Activated T-cell treated with anti-CD3 and anti-CD28 coated beads, Interleukin-2, amount 50 U/mL, for 24 hours (primary cell): ENCODE measurements at regions not wholly inside any gene's neighbourhood (a gene's known extent, or its start where the extent isn't known, plus 50 kb on each side); places are given as distances from the start of the nearest gene placed in this dataset.
A peak's percentile ranks its signal among the peaks of the same experiment; 100 is the strongest.

Experiments
- DNase-seq: peaks from one replicate; pipeline ENCODE4 v3.0.0-alpha.2; 2020
- H3K27ac Mint-ChIP-seq: 2 replicates; pipeline ENCODE4 v1.8.0; 2020; ENCODE audit warnings: mild to moderate bottlenecking, mixed read lengths
- H3K27me3 Mint-ChIP-seq: 2 replicates; pipeline ENCODE4 v1.8.0; 2020; ENCODE audit warnings: mixed read lengths
- H3K36me3 Mint-ChIP-seq: 2 replicates; pipeline ENCODE4 v1.8.0; 2020; ENCODE audit warnings: low read depth, mixed read lengths
- H3K4me1 Mint-ChIP-seq: 2 replicates; pipeline ENCODE4 v1.8.0; 2020; ENCODE audit warnings: low read depth, mixed read lengths
- H3K4me3 Mint-ChIP-seq: 2 replicates; pipeline ENCODE4 v1.8.0; 2020; ENCODE audit warnings: mild to moderate bottlenecking, moderate library complexity, mixed read lengths
- H3K9me3 Mint-ChIP-seq: 2 replicates; pipeline ENCODE4 v1.8.0; 2020; ENCODE audit warnings: mixed read lengths

- no peaks in the 10 kb centered on the region for H3K9me3 Mint-ChIP-seq
- DNase-seq, result no peak
- peaks cover 6% of the 10 kb centered on the region for H3K4me1 Mint-ChIP-seq
- peaks cover 41% of the 10 kb centered on the region for H3K27me3 Mint-ChIP-seq
- H3K36me3 Mint-ChIP-seq, result peaks cover 55% of the 10 kb centered on the region
- no peak overlapping the region for H3K4me3 Mint-ChIP-seq
- peak overlapping the region; percentile 30 for H3K27ac Mint-ChIP-seq
Observed at GRCh38 chrX:74251006-74251930, 52.7 kb upstream of the ZCCHC13 start.

- Mint-ChIP-seq H3K9me3 (no peaks in the 10 kb centered on the region), H3K4me1 (peaks cover 6% of the 10 kb centered on the region), H3K36me3 (peaks cover 52% of the 10 kb centered on the region), H3K27ac (no peak overlapping the region), H3K27me3 (peaks cover 34% of the 10 kb centered on the region), H3K4me3 (no peak overlapping the region)
- DNase-seq, result no peak
Observed at GRCh38 chrX:74250574-74250973, 53.4 kb upstream of the ZCCHC13 start.

- peaks cover 54% of the 10 kb centered on the region for H3K36me3 Mint-ChIP-seq
- H3K9me3 Mint-ChIP-seq, result no peaks in the 10 kb centered on the region
- H3K27ac Mint-ChIP-seq, result no peak overlapping the region
- peaks cover 33% of the 10 kb centered on the region for H3K27me3 Mint-ChIP-seq
- peaks cover 6% of the 10 kb centered on the region for H3K4me1 Mint-ChIP-seq
- DNase-seq, result no peak
- H3K4me3 Mint-ChIP-seq, result no peak overlapping the region
Observed at GRCh38 chrX:74249963-74250362, 54.0 kb upstream of the ZCCHC13 start.

- Mint-ChIP-seq H3K27ac (no peak overlapping the region), H3K9me3 (no peaks in the 10 kb centered on the region), H3K4me1 (peaks cover 6% of the 10 kb centered on the region), H3K27me3 (peaks cover 25% of the 10 kb centered on the region), H3K36me3 (peaks cover 50% of the 10 kb centered on the region), H3K4me3 (no peak overlapping the region)
- DNase-seq, result no peak
Observed at GRCh38 chrX:74248889-74249288, 55.1 kb upstream of the ZCCHC13 start.

- peaks cover 4% of the 10 kb centered on the region for H3K4me1 Mint-ChIP-seq
- no peak overlapping the region for H3K27ac Mint-ChIP-seq
Observed at GRCh38 chrX:74246524-74246923, 57.5 kb upstream of the ZCCHC13 start.

GRCh38 chrX:74242484-74243138 is 61.4 kb upstream of the ZCCHC13 start:
- Mint-ChIP-seq H3K27me3 (peaks cover 25% of the 10 kb centered on the region), H3K4me3 (no peak overlapping the region), H3K9me3 (no peaks in the 10 kb centered on the region), H3K36me3 (peaks cover 61% of the 10 kb centered on the region), H3K4me1 (no peaks in the 10 kb centered on the region), H3K27ac (no peak overlapping the region)
- no peak for DNase-seq

More at GRCh38 chrX:74246524-74246923, 57.5 kb upstream of the ZCCHC13 start:
- Mint-ChIP-seq H3K27me3 (peaks cover 19% of the 10 kb centered on the region), H3K36me3 (peaks cover 45% of the 10 kb centered on the region), H3K9me3 (no peaks in the 10 kb centered on the region), H3K4me3 (no peak overlapping the region)
- no peak for DNase-seq

GRCh38 chrX:74242050-74242449 is 61.9 kb upstream of the ZCCHC13 start:
- H3K27ac Mint-ChIP-seq, result no peak overlapping the region

GRCh38 chrX:74238771-74239170 is 65.2 kb upstream of the ZCCHC13 start:
- Mint-ChIP-seq H3K36me3 (peaks cover 38% of the 10 kb centered on the region), H3K9me3 (no peaks in the 10 kb centered on the region), H3K27me3 (peaks cover 32% of the 10 kb centered on the region), H3K4me1 (no peaks in the 10 kb centered on the region), H3K27ac (no peak overlapping the region), H3K4me3 (no peak overlapping the region)
- no peak for DNase-seq

More at GRCh38 chrX:74242050-74242449, 61.9 kb upstream of the ZCCHC13 start:
- Mint-ChIP-seq H3K36me3 (peaks cover 56% of the 10 kb centered on the region), H3K27me3 (peaks cover 26% of the 10 kb centered on the region), H3K4me1 (no peaks in the 10 kb centered on the region), H3K4me3 (no peak overlapping the region), H3K9me3 (no peaks in the 10 kb centered on the region)
- no peak for DNase-seq

- H3K9me3 Mint-ChIP-seq, result no peaks in the 10 kb centered on the region
- no peak overlapping the region for H3K27ac Mint-ChIP-seq
- peaks cover 28% of the 10 kb centered on the region for H3K27me3 Mint-ChIP-seq
- H3K4me1 Mint-ChIP-seq, result peaks cover 5% of the 10 kb centered on the region
- DNase-seq, result no peak
- no peak overlapping the region for H3K4me3 Mint-ChIP-seq
- peaks cover 21% of the 10 kb centered on the region for H3K36me3 Mint-ChIP-seq
Observed at GRCh38 chrX:74234818-74235217, 69.2 kb upstream of the ZCCHC13 start.

GRCh38 chrX:74232859-74233258 is 71.1 kb upstream of the ZCCHC13 start:
- Mint-ChIP-seq H3K9me3 (no peaks in the 10 kb centered on the region), H3K36me3 (peaks cover 15% of the 10 kb centered on the region), H3K4me3 (no peak overlapping the region), H3K27me3 (peaks cover 14% of the 10 kb centered on the region), H3K27ac (no peak overlapping the region), H3K4me1 (peaks cover 5% of the 10 kb centered on the region)
- no peak for DNase-seq

GRCh38 chrX:74231625-74232024 is 72.4 kb upstream of the ZCCHC13 start:
- Mint-ChIP-seq H3K4me3 (no peak overlapping the region), H3K9me3 (no peaks in the 10 kb centered on the region), H3K4me1 (peaks cover 5% of the 10 kb centered on the region), H3K36me3 (peaks cover 18% of the 10 kb centered on the region), H3K27me3 (peaks cover 10% of the 10 kb centered on the region), H3K27ac (no peak overlapping the region)
- DNase-seq, result no peak

- H3K27me3 Mint-ChIP-seq, result peaks cover 5% of the 10 kb centered on the region
- H3K36me3 Mint-ChIP-seq, result peaks cover 31% of the 10 kb centered on the region
- DNase-seq, result no peak
- H3K4me3 Mint-ChIP-seq, result no peak overlapping the region
- peaks cover 5% of the 10 kb centered on the region for H3K4me1 Mint-ChIP-seq
- H3K27ac Mint-ChIP-seq, result no peak overlapping the region
- no peaks in the 10 kb centered on the region for H3K9me3 Mint-ChIP-seq
Observed at GRCh38 chrX:74230094-74230493, 73.9 kb upstream of the ZCCHC13 start.

GRCh38 chrX:74225111-74225510 is 78.9 kb upstream of the ZCCHC13 start:
- peaks cover 58% of the 10 kb centered on the region for H3K36me3 Mint-ChIP-seq
- no peak overlapping the region for H3K4me3 Mint-ChIP-seq
- no peaks in the 10 kb centered on the region for H3K9me3 Mint-ChIP-seq
- no peak overlapping the region for H3K27ac Mint-ChIP-seq
- H3K27me3 Mint-ChIP-seq, result peaks cover 27% of the 10 kb centered on the region
- H3K4me1 Mint-ChIP-seq, result peaks cover 5% of the 10 kb centered on the region
- no peak for DNase-seq

GRCh38 chrX:74220277-74220676 is 83.7 kb upstream of the ZCCHC13 start:
- peaks cover 8% of the 10 kb centered on the region for H3K4me1 Mint-ChIP-seq
- no peak for DNase-seq
- peaks cover 65% of the 10 kb centered on the region for H3K36me3 Mint-ChIP-seq
- H3K27ac Mint-ChIP-seq, result no peak overlapping the region
- H3K4me3 Mint-ChIP-seq, result no peak overlapping the region
- H3K9me3 Mint-ChIP-seq, result no peaks in the 10 kb centered on the region
- H3K27me3 Mint-ChIP-seq, result peaks cover 36% of the 10 kb centered on the region

- Mint-ChIP-seq H3K27me3 (peaks cover 35% of the 10 kb centered on the region), H3K27ac (no peak overlapping the region), H3K9me3 (no peaks in the 10 kb centered on the region), H3K36me3 (peaks cover 64% of the 10 kb centered on the region), H3K4me3 (no peak overlapping the region), H3K4me1 (peaks cover 8% of the 10 kb centered on the region)
- no peak for DNase-seq
Observed at GRCh38 chrX:74218895-74219294, 85.1 kb upstream of the ZCCHC13 start.
